ENCODE measurements at regions not wholly inside any gene's neighbourhood (a gene's known extent, or its start where the extent isn't known, plus 50 kb on each side); places are given as distances from the start of the nearest gene placed in this dataset.
A peak's percentile ranks its signal among the peaks of the same experiment; 100 is the strongest.
"Not testable (repeated sequence)": the region's sequence is repeated elsewhere in the genome, so short reads cannot be mapped to it uniquely, and the experiment has no call there.

- FAIRE-seq: no peak
Observed at GRCh38 chrX:36683507-36683906, 324.7 kb upstream of the FAM47C start.

- no peak for FAIRE-seq
Observed at GRCh38 chrX:36684053-36684452, 324.1 kb upstream of the FAM47C start.

DNA sequence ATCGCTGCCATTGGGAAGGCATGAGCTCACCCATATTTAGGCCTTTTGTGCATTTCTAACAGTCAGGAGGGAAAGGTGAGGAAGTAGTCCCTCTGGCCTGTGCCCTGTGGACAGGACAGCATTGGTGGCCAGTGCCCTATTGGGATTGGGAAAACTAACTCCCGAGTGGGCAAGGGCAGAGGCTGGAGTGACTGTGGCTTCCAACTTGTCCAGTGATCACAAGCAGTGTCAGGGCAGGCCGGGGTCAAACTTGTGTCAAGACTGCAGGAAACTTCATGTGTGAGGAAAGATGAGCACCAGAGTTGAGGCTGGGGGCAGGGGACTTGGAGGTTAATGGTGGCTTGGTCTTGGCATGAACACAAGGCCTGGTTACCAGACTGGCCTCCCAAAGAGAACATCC is 286.2 kb upstream of the FAM47C start:
- FAIRE-seq: no peak

DNA sequence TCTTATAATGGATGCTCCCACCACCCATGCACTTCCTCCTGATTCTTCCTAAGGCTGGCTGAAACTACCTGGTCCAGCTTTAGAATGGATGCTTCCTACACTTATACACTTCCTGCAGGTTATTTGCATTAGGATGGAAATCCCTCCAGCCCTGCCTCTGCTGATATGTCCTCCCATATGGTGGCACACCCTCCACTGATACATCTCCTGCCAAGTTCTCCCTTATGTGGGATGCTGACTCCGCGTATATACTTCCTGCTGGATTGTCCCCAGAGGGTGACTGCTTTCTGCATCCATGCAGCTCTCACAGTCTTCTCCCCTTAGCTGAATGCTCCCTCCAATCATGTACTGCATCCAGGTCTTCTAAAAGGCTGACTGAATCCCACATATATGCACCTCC is 254.6 kb upstream of the FAM47C start:
- FAIRE-seq: no peak

GRCh38 chrX:36787752-36788151 is 220.4 kb upstream of the FAM47C start:
- FAIRE-seq: no peak

DNA sequence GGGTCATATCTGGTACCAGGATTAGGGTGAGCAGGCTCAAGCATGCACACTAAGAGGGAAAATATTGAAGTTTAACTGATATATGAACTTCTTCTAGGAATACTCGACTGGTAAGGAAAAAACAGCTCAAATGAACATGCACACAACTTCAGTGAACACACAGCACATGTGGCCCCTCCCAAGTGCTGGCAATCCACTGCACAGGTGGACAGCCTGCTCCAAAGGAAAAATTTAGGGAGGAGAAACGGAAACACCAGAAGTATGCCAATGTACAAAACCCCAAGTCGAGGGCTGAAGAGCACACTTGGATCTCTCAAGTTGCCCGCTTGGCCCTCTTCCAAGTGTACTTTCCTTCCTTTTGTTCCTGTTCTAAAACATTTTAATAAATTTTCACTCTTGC is 205.0 kb upstream of the FAM47C start:
- FAIRE-seq: no peak

- no peak for FAIRE-seq
Observed at GRCh38 chrX:36804066-36804465, 204.1 kb upstream of the FAM47C start.

DNA sequence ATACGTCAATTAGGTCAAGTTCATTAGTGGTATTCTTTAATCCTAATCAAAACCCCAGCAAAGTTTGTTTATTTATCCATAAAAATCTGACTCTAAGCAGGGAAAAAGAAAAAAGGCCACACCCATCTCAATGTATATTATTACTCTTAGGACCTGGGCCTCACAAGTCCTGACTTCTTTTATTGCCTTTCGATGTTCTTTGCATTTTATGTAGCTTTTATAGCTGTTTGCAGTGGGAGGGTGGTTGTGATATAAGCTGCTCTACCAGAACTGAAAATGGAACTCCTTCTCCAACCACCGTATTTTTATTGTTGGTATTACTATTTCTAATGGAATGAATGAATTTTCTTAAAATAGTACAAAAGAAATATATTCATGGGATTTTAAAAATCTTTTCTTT is 163.3 kb upstream of the FAM47C start:
- peak; percentile 23 for FAIRE-seq

DNA sequence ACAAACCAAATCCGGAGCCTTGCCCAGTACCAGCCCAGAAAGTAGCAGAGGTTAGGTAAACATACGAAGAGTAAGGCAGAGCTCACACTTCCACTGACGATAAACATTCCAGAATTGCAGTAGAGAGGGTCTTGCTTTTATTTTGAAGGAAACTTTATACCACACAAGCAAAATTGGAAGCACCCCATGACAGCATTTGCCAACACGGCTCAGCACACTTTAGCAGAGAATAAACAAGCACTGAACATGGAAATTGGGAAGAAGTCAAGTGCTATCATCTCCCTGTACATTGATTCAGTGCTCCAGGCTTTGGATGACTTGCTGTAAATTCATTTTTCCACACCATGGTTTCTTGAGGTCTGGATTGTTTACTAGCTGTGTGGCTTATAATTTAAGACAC is 160.7 kb upstream of the FAM47C start:
- no peak for FAIRE-seq

DNA sequence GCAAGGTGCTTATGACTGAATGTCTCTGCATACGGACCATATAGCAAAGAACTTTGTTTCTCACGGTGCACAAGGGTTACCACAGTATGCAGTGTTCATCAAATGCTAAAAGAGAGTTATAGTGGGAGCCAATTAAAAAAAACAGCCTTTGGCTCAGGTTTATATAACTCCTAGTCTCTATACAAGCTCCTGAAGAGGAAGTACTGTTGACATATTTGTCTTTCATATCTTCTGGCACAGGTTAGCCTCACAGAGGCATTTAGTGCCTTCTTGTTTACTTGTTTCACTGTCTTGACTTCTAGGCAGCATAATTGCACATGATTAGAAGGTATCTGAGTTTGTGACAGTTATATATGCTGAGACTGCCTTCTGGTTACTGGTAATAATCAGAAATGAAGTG is 158.8 kb upstream of the FAM47C start:
- FAIRE-seq: no peak

- FAIRE-seq: no peak
Observed at GRCh38 chrX:36856849-36857248, 151.3 kb upstream of the FAM47C start.

DNA sequence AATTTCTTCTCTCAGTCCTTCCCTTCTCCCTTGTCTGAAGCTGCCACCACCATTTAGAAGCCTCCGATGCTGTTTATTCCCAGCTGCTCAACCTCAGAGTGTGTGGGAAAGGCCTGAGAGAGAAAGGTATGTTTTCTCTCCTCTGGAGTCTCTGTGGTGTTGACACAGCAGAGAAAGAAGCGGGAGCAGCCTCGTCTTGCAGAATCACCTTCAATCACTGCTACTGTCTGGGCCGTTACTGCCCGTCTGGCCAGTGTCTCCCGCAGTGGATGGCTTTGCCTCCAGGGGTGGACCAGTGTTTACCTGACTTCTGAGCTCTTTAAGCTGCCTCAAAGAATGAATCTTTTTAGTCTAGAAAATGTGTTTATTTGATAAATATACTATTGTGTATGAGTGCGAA is 148.9 kb upstream of the FAM47C start:
- FAIRE-seq: no peak

- FAIRE-seq: no peak
Observed at GRCh38 chrX:36861601-36862000, 146.6 kb upstream of the FAM47C start.

- FAIRE-seq: peak; percentile 79
Observed at GRCh38 chrX:36867143-36867542, 141.0 kb upstream of the FAM47C start.

DNA sequence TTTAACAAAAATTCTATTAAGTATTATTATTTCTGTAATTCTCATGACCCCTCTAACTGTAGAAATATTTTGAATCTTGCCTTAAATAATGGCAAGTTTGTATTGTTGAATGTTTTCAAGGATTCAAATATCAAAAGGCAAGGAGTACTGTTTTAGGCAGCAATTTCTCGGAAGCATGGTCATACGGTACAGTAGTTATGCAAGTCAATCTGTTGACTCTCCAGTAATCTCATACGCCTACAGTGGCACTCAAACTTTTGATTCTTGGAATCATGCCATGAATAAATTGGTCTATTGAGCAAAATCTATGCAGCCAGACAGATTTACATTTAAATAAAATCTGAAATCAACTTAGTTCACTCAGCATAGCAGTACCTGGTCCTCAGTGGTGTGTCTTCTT is 139.6 kb upstream of the FAM47C start:
- no peak for FAIRE-seq

DNA sequence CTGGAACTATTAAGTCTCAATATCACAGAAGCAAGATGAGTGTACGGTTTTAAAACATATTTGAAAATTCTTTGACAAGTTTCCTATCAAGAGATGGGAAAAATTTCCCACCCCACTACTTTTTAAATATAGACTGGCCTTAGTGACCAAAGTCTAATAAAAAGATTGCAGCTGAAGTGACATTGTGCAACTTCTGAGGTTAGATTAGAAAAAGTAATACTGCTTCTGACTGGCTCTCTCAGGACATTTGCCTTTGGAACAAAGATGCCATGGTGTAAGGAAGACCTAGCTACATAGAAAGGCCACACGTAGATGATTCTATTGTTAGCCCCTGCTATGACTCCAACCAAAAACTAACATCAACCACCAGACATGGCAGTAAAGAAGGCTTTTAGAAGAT is 138.7 kb upstream of the FAM47C start:
- FAIRE-seq: no peak

DNA sequence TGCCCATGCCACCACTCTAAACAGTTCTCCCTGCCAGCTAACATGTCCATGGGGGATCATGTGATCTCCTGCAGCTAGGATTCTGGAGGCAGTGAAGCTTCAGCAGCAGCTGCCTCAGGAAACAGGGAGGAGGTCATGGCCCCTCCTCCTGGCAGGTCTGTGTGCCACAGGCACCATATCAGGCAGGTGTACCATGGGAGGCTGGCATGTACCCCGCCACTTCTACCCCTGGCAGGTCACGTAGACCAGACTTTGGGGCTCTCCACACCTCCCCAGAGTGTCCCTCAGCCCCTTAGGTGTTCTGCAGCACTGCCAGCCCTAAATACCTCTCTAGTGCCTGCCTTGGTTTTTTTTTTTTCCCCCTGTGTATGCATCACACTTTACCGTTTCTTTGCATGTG is 110.5 kb upstream of the FAM47C start:
- no peak for FAIRE-seq

- no peak for FAIRE-seq
Observed at GRCh38 chrX:36898301-36898700, 109.9 kb upstream of the FAM47C start.

- not testable (repeated sequence) for FAIRE-seq
Observed at GRCh38 chrX:36904561-36904960, 103.6 kb upstream of the FAM47C start.

DNA sequence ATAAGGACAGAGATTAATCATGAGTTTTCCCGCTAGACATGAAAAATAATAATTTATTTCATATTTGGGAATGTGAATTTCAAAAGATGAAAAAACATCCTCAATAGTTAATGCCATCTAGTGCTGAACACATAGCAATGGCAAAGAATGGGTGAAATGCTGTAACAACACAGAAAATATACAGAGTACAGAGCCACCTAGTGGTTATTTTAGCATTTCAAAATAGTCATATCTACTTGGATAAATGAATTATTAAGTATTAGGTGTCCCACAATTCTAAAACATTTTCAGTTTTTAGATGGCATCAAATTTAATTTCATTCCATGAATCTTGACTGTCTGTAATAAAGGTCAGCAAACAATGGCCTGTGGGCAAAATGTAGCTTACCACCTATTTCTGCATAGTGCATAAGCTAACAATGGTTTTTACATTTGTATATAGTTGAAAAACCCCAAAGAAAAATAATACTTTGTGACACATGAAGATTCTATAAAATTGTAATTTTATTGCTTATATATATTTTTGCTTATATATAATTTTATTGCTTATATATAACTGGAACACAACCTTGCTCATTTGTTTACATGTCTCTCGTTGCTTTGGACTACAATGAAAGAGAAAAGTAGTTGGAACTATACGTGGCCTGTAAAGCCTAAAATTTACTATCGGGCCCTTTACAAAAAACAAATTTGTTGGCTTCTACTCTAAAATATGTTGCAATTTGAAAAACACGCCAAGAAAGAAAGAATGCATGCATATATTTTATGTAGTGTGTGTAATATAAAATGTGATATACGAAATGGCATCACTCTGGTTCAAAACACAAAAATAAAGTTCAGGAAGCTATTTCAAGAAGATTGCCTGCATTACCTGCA is 99.1 kb upstream of the FAM47C start:
- peak; percentile 98 for FAIRE-seq

- FAIRE-seq: no peak
Observed at GRCh38 chrX:36909676-36910030, 98.5 kb upstream of the FAM47C start.

- no peak for FAIRE-seq
Observed at GRCh38 chrX:36913551-36913950, 94.6 kb upstream of the FAM47C start.

DNA sequence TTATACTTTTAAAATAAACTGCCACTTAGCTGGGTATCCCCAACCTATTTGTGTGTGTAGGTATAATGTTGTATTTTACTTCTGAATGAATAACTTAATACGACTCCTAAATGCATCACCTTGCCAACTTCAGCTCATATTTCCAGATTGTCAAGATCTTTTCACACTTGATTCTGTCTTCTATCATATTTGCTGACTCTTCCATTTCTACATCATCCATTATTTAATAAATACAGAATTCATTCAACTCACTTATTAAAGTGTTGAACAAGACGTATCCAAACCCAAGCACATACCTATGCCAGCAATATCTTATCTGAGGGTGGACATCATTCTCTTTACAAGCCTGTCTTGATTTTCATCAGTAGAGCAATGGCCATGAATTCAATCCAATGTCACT is 91.2 kb upstream of the FAM47C start:
- no peak for FAIRE-seq

DNA sequence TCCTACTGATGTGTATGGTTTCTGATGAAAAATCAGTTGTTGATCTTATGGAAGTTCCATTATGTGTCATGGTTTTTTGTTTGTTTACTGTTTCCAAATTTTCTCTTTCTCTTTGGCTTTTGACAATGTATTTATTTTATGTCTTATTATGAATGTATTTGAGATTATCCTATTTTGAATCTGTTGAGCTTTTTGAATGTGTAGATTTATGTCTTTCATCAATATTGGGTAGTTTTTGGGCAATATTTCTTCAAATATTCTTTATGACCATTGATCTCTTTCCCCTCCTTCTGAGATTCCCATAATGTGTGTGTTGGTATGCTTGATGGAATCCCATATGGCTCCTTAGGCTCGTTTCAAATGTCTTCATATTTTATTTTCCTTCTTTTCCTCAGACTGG is 80.5 kb upstream of the FAM47C start:
- FAIRE-seq: no peak

- no peak for FAIRE-seq
Observed at GRCh38 chrX:36930491-36930890, 77.7 kb upstream of the FAM47C start.

Data from A204.1 (cell line).